DOHH2 (cell line): ENCODE measurements at regions not wholly inside any gene's neighbourhood (a gene's known extent, or its start where the extent isn't known, plus 50 kb on each side); places are given as distances from the start of the nearest gene placed in this dataset.

Experiments
- EZH2phosphoT487 ChIP-seq: fragments of 200-600 bp; sonication (generic); IDR thresholded peaks from 2 replicates; pipeline ENCODE4 v1.6.1; 2017; ENCODE audit warnings: borderline replicate concordance, mild to moderate bottlenecking, antibody characterized with exemption, low read length, moderate library complexity, mixed read lengths
- TF ChIP-seq, protein P1 (sequence below): fragments of 200-600 bp; sonication (generic); IDR thresholded peaks from one replicate; pipeline ENCODE4 v1.5.1; 2014; ENCODE audit warnings: antibody characterized with exemption, mild to moderate bottlenecking, low read depth, low read length; ENCODE audit not compliant: poor library complexity, severe bottlenecking

DNA sequence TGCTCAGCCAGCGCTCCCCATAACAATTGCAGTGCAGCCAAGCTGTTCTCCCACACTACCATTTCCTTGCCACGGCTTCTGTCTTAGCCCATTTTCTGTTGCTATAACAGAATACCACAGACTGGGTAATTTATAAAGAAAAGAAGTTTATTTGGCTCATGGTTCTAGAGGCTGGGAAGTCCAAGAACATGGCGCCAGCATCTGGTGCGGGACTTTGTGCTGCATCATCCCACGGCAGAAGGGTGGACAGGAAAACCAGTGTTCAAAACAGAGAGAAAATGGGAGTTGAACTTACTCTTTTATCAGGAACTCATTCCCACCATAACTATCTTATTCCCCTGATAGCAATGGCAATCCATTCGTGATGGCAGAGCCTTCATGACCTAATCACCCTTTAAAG, 104.6 kb downstream of the FHDC1 start:
- TF ChIP-seq, protein P1, sequence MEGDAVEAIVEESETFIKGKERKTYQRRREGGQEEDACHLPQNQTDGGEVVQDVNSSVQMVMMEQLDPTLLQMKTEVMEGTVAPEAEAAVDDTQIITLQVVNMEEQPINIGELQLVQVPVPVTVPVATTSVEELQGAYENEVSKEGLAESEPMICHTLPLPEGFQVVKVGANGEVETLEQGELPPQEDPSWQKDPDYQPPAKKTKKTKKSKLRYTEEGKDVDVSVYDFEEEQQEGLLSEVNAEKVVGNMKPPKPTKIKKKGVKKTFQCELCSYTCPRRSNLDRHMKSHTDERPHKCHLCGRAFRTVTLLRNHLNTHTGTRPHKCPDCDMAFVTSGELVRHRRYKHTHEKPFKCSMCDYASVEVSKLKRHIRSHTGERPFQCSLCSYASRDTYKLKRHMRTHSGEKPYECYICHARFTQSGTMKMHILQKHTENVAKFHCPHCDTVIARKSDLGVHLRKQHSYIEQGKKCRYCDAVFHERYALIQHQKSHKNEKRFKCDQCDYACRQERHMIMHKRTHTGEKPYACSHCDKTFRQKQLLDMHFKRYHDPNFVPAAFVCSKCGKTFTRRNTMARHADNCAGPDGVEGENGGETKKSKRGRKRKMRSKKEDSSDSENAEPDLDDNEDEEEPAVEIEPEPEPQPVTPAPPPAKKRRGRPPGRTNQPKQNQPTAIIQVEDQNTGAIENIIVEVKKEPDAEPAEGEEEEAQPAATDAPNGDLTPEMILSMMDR, result no peak
- no peak for TF ChIP-seq EZH2phosphoT487
